Liver (tissue), 7 donors: ENCODE measurements at regions not wholly inside any gene's neighbourhood (a gene's known extent, or its start where the extent isn't known, plus 50 kb on each side); places are given as distances from the start of the nearest gene placed in this dataset.

ENCODE experiments used
- DNase-seq: peaks from one replicate; pipeline ENCODE4 v3.0.0-alpha.2; 2017; ENCODE audit warnings: low spot score
- H3K27ac ChIP-seq, 2 donors: one replicate each; pipeline ENCODE4 v1.7.0; 2013; ENCODE audit warnings: inconsistent platforms in 2 of 2, low read length in 2 of 2, control low read depth in 1 of 2, low read depth in 1 of 2, mild to moderate bottlenecking in 1 of 2
- H3K27me3 ChIP-seq, 4 donors: one replicate each; pipeline versions ENCODE4 v1.6.1 to v1.7.0; 2013; ENCODE audit warnings: low read length in 3 of 4, inconsistent platforms in 1 of 4, mild to moderate bottlenecking in 1 of 4, moderate library complexity in 1 of 4; ENCODE audit not compliant: control insufficient read depth in 4 of 4, insufficient read depth in 4 of 4
- H3K36me3 ChIP-seq, 4 donors: one replicate each; pipeline versions ENCODE4 v1.6.1 to v1.7.0; 2013; ENCODE audit warnings: low read length in 3 of 4, mild to moderate bottlenecking in 3 of 4, low read depth in 1 of 4, moderate library complexity in 1 of 4; ENCODE audit not compliant: control insufficient read depth in 4 of 4, insufficient read depth in 3 of 4
- H3K4me1 ChIP-seq, 4 donors: one replicate each; pipeline versions ENCODE4 v1.6.1 to v1.7.0; 2013; ENCODE audit warnings: low read length in 3 of 4, mild to moderate bottlenecking in 3 of 4, moderate library complexity in 1 of 4; ENCODE audit not compliant: control insufficient read depth in 4 of 4, insufficient read depth in 4 of 4
- H3K4me3 ChIP-seq, 3 donors: one replicate each; pipeline versions ENCODE4 v1.6.1 to v1.7.0; 2013; ENCODE audit warnings: low read length in 3 of 3, control low read depth in 1 of 3, low read depth in 1 of 3, mild to moderate bottlenecking in 1 of 3
- H3K9ac ChIP-seq, 2 donors: one replicate each; pipeline ENCODE4 v1.7.0; 2013; ENCODE audit warnings: low read length in 2 of 2, mild to moderate bottlenecking in 2 of 2, moderate library complexity in 2 of 2, control low read depth in 1 of 2, low read depth in 1 of 2
- H3K9me3 ChIP-seq, 4 donors: one replicate each; pipeline versions ENCODE4 v1.6.1 to v1.7.0; 2013; ENCODE audit warnings: low read length in 3 of 4; ENCODE audit not compliant: control insufficient read depth in 4 of 4
- EGR1 ChIP-seq, 2 donors: IDR thresholded peaks; 2 replicates each; pipeline ENCODE4 v1.6.1; 2016 to 2018; ENCODE audit warnings: antibody characterized with exemption in 2 of 2, low read depth in 2 of 2
- FOXA1 ChIP-seq: IDR thresholded peaks from 2 replicates; pipeline ENCODE4 v1.6.1; 2016; ENCODE audit warnings: antibody characterized with exemption
- GABPA ChIP-seq, 2 donors: IDR thresholded peaks in 1 of 2; conservative IDR thresholded peaks in 1 of 2; 2 replicates each; pipeline ENCODE4 v1.6.1; 2016; ENCODE audit warnings: antibody characterized with exemption in 2 of 2, mild to moderate bottlenecking in 1 of 2, moderate library complexity in 1 of 2
- HNF4A ChIP-seq, 2 donors: conservative IDR thresholded peaks; 2 replicates each; pipeline ENCODE4 v1.6.1; 2016; ENCODE audit warnings: antibody characterized with exemption in 2 of 2, mild to moderate bottlenecking in 2 of 2
- HNF4G ChIP-seq: IDR thresholded peaks from 2 replicates; pipeline ENCODE4 v1.6.1; 2016; ENCODE audit warnings: antibody characterized with exemption
- JUND ChIP-seq, 2 donors: IDR thresholded peaks; 2 replicates each; pipeline ENCODE4 v1.6.1; 2016; ENCODE audit warnings: antibody characterized with exemption in 2 of 2
- NR2F2 ChIP-seq: IDR thresholded peaks from 2 replicates; pipeline ENCODE4 v1.6.1; 2016; ENCODE audit warnings: antibody characterized with exemption
- RXRA ChIP-seq, 2 donors: IDR thresholded peaks; 2 replicates each; pipeline ENCODE4 v1.6.1; 2017 to 2018; ENCODE audit warnings: antibody characterized with exemption in 2 of 2, mild to moderate bottlenecking in 1 of 2
- SP1 ChIP-seq: IDR thresholded peaks from 2 replicates; pipeline ENCODE4 v1.6.1; 2018; ENCODE audit warnings: antibody characterized with exemption, mild to moderate bottlenecking
- TAF1 ChIP-seq: conservative IDR thresholded peaks from 2 replicates; pipeline ENCODE4 v1.6.1; 2016; ENCODE audit warnings: antibody characterized with exemption, mild to moderate bottlenecking
- YY1 ChIP-seq: IDR thresholded peaks from 2 replicates; pipeline ENCODE4 v1.6.1; 2016; ENCODE audit warnings: antibody characterized with exemption, mild to moderate bottlenecking
- WGBS: extraction: QIAGEN DNeasy Blood & Tissue Kit; methylation state at CpG from one replicate; pipeline ENCODE4 v1.1.7; 2013; 5-methylcytosine and 5-hydroxymethylcytosine counted together
- TF ChIP-seq, protein P1 (sequence below): IDR thresholded peaks from 2 replicates; pipeline ENCODE4 v1.6.1; 2016; ENCODE audit warnings: antibody characterized with exemption
- TF ChIP-seq, protein P2 (sequence below): IDR thresholded peaks from 2 replicates; pipeline ENCODE4 v1.6.1; 2016; ENCODE audit warnings: antibody characterized with exemption, mild to moderate bottlenecking
- donor health status: healthy.
- donor health status: healthy.
- donor health status: healthy.
- donor health status: healthy.

DNA sequence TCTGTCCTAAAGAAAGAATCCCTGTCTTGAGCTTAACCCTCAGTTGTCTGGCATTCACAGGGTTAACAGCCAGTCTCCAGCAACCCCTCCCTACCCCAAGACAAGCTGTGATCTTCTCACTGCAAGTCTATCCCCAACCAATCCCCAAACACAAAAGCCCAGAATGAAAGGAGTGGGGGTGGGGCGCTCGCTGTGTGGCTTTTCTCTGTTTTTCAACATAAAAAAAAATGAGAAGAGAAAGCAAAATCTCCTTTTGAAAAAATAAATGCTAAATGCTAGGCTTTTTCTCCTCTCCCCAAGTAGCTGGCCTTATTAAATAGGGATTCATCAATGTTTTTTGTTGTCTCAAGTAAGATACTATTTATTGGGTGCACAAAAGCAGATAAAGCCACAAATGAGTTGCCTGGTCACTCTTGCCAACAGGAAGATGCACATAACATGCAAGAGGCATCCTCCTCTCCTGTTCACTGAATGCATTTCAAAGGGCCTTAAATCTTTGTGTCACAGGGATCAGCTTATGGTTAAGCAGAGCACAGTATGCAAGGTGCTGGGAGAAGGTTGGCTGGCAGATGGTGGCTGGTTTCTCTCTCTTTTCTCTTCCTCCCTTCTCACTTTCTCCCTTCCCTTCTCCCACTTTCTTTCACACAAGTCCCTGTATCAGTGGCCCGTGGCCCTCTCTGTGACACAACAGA, 225.6 kb downstream of the CMPK2 start:
- WGBS: 28% methylated on average over 3 of the region's 3 CpGs
- no peak for TF ChIP-seq HNF4G
- TF ChIP-seq, protein P1, sequence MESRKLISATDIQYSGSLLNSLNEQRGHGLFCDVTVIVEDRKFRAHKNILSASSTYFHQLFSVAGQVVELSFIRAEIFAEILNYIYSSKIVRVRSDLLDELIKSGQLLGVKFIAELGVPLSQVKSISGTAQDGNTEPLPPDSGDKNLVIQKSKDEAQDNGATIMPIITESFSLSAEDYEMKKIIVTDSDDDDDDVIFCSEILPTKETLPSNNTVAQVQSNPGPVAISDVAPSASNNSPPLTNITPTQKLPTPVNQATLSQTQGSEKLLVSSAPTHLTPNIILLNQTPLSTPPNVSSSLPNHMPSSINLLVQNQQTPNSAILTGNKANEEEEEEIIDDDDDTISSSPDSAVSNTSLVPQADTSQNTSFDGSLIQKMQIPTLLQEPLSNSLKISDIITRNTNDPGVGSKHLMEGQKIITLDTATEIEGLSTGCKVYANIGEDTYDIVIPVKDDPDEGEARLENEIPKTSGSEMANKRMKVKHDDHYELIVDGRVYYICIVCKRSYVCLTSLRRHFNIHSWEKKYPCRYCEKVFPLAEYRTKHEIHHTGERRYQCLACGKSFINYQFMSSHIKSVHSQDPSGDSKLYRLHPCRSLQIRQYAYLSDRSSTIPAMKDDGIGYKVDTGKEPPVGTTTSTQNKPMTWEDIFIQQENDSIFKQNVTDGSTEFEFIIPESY: no peak
- DNase-seq: no peak

DNA sequence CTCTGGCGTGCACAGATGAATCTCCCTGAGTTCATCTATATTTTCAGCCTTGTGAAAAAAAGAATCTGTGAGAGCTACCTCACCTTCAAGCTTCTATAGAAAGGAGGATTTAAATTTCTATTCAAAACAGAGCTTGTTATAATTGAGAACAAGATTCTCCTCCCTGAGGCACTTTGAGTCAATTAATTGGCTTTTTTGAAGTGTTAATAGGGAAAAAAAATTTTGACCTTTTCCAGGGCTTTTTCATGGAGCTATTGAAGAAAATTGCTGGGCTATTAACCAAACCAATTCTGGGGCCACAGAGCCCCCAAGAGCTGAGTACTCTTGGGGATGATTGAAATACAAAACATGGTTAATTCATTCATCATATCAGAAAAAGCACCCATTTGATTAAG, 225.1 kb downstream of the CMPK2 start:
- WGBS: 41% methylated on average over 1 of the region's 1 CpG
- Histone ChIP-seq H3K4me3 (no peak overlapping the region), H3K36me3 (no peaks in the 10 kb centered on the region), H3K4me1 (no peaks in the 10 kb centered on the region), H3K27me3 (peaks cover 0 to 3% (median 0%) of the 10 kb centered on the region in 4 donors), H3K27ac (no peak overlapping the region), H3K9ac (no peak overlapping the region), H3K9me3 (peaks cover 0 to 6% (median 0%) of the 10 kb centered on the region in 4 donors)
- no peak for DNase-seq
- TF ChIP-seq YY1: no peak
- TF ChIP-seq, protein P1: no peak
- TF ChIP-seq SP1: no peak
- TF ChIP-seq, protein P2, sequence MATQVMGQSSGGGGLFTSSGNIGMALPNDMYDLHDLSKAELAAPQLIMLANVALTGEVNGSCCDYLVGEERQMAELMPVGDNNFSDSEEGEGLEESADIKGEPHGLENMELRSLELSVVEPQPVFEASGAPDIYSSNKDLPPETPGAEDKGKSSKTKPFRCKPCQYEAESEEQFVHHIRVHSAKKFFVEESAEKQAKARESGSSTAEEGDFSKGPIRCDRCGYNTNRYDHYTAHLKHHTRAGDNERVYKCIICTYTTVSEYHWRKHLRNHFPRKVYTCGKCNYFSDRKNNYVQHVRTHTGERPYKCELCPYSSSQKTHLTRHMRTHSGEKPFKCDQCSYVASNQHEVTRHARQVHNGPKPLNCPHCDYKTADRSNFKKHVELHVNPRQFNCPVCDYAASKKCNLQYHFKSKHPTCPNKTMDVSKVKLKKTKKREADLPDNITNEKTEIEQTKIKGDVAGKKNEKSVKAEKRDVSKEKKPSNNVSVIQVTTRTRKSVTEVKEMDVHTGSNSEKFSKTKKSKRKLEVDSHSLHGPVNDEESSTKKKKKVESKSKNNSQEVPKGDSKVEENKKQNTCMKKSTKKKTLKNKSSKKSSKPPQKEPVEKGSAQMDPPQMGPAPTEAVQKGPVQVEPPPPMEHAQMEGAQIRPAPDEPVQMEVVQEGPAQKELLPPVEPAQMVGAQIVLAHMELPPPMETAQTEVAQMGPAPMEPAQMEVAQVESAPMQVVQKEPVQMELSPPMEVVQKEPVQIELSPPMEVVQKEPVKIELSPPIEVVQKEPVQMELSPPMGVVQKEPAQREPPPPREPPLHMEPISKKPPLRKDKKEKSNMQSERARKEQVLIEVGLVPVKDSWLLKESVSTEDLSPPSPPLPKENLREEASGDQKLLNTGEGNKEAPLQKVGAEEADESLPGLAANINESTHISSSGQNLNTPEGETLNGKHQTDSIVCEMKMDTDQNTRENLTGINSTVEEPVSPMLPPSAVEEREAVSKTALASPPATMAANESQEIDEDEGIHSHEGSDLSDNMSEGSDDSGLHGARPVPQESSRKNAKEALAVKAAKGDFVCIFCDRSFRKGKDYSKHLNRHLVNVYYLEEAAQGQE: no peak
- TF ChIP-seq HNF4G: no peak
- TF ChIP-seq JUND (IDR thresholded peaks at IDR 0.05): no peak
- no peak for TF ChIP-seq FOXA1
- TF ChIP-seq RXRA (IDR thresholded peaks at IDR 0.05): no peak
- no peak for TF ChIP-seq NR2F2
- no peak for TF ChIP-seq HNF4A (conservative IDR thresholded peaks at IDR 0.05)
- no peak for TF ChIP-seq EGR1 (IDR thresholded peaks at IDR 0.05; ENCODE audit: low read depth in 2 of 2)
- TF ChIP-seq TAF1: no peak
- TF ChIP-seq GABPA (IDR thresholded peaks at IDR 0.05 in 1 of 2, conservative IDR thresholded peaks at IDR 0.05 in 1 of 2): no peak

More for the DNA sequence above, 225.6 kb downstream of the CMPK2 start:
- no peak overlapping the region for H3K4me3 ChIP-seq
- no peak overlapping the region for H3K9ac ChIP-seq
- peaks cover 0 to 6% (median 0%) of the 10 kb centered on the region in 4 donors for H3K9me3 ChIP-seq
- peaks cover 0 to 3% (median 0%) of the 10 kb centered on the region in 4 donors for H3K27me3 ChIP-seq
- no peak overlapping the region for H3K27ac ChIP-seq
- H3K4me1 ChIP-seq: no peaks in the 10 kb centered on the region
- no peaks in the 10 kb centered on the region for H3K36me3 ChIP-seq
